Transverse colon (tissue), 4 donors: ENCODE measurements at regions not wholly inside any gene's neighbourhood (a gene's known extent, or its start where the extent isn't known, plus 50 kb on each side); places are given as distances from the start of the nearest gene placed in this dataset.

ENCODE experiments used
- DNase-seq: peaks from one replicate; pipeline ENCODE4 v3.0.0-alpha.2; 2019
- H3K27ac ChIP-seq, 4 donors: fragments of 200-600 bp; sonication (generic); 2 replicates each; pipeline ENCODE4 v1.5.1; 2016 to 2018; ENCODE audit warnings: inconsistent platforms in 4 of 4
- H3K27me3 ChIP-seq: fragments of 200-600 bp; sonication (generic); 2 replicates; pipeline ENCODE4 v1.5.1; 2017; ENCODE audit warnings: inconsistent platforms
- H3K36me3 ChIP-seq, 4 donors: fragments of 200-600 bp; sonication (generic); 2 replicates each; pipeline ENCODE4 v1.5.1; 2017 to 2019; ENCODE audit warnings: inconsistent platforms in 4 of 4
- H3K4me1 ChIP-seq, 4 donors: fragments of 200-600 bp; sonication (generic); 2 replicates each; pipeline ENCODE4 v1.5.1; 2017 to 2020; ENCODE audit warnings: inconsistent platforms in 4 of 4
- H3K4me3 ChIP-seq, 4 donors: fragments of 200-600 bp; sonication (generic); 1 replicate in 1 of 4; 2 replicates in 3 of 4; pipeline versions ENCODE4 v1.5.1 to v1.6.1; 2017 to 2019; ENCODE audit warnings: inconsistent platforms in 4 of 4
- H3K9me3 ChIP-seq, 2 donors: fragments of 200-600 bp; sonication (generic); 2 replicates each; pipeline ENCODE4 v1.5.1; 2017 to 2019; ENCODE audit warnings: inconsistent platforms in 2 of 2
- EP300 ChIP-seq: sonication (generic); formaldehyde crosslinking; IDR thresholded peaks from one replicate; pipeline ENCODE4 v1.6.1; 2017; ENCODE audit warnings: antibody characterized with exemption, low read depth
- POLR2A ChIP-seq: fragments of 450-650 bp; IDR thresholded peaks from one replicate; pipeline ENCODE4 v1.6.1; 2016; ENCODE audit warnings: antibody characterized with exemption, mild to moderate bottlenecking, moderate library complexity
- POLR2AphosphoS5 ChIP-seq, 3 donors: sonication (generic); formaldehyde crosslinking; IDR thresholded peaks; one replicate each; pipeline ENCODE4 v1.6.1; 2016; ENCODE audit warnings: antibody characterized with exemption in 3 of 3
- WGBS, 2 donors: methylation state at CpG; one replicate each; pipeline ENCODE4 v1.1.5; 2018; ENCODE audit warnings: low coverage in 1 of 2; 5-methylcytosine and 5-hydroxymethylcytosine counted together
- in situ Hi-C, 4 donors: fragments of 200-750 bp; cut with MboI; loops; one replicate each; pipeline versions ENCODE4 v1.15.0 to v1.15.1; 2017; ENCODE audit warnings: low sequenced_read_pairs in 3 of 4, low pct_ligation_motif_present in 1 of 4, low pct_unique_long_range_greater_than_20kb in 1 of 4
- intact Hi-C: fragments of 100-400 bp; cut with DNase I; formaldehyde crosslinking; loops from one replicate; pipeline ENCODE4 v1.15.1; 2023; ENCODE audit warnings: low total_unique reads
- TF ChIP-seq, protein P1 (sequence below), 5 experiments: fragments of 200-600 bp in 3 of 5; fragments of 450-650 bp in 2 of 5; sonication (generic) in 3 of 5; IDR thresholded peaks; 1 replicate in 2 of 5; 2 replicates in 3 of 5; pipeline ENCODE4 v1.5.1; 2016 to 2017; ENCODE audit warnings: antibody characterized with exemption in 5 of 5, inconsistent platforms in 3 of 5, mild to moderate bottlenecking in 2 of 5, moderate library complexity in 1 of 5

DNA sequence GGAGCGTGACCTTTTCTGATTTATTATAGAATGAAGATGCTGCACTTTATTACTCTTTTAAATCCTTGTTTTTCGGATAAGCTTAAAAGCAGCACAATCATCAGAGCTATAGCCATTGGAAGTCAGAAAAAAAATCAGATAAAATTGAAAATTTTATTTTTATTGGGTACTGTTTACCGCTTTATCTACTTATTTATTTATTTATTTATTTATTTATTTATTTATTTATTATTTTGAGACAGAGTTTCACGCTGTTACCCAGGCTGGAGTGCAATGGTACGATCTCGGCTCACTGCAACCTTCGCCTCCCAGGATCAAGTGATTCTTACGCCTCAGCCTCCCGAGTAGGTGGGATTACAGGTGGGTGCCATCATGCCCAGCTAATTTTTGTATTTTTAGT is 83.1 kb upstream of the CHRM3 start:
- TF ChIP-seq EP300 = no peak
- no peak for TF ChIP-seq POLR2A
- TF ChIP-seq, protein P1, sequence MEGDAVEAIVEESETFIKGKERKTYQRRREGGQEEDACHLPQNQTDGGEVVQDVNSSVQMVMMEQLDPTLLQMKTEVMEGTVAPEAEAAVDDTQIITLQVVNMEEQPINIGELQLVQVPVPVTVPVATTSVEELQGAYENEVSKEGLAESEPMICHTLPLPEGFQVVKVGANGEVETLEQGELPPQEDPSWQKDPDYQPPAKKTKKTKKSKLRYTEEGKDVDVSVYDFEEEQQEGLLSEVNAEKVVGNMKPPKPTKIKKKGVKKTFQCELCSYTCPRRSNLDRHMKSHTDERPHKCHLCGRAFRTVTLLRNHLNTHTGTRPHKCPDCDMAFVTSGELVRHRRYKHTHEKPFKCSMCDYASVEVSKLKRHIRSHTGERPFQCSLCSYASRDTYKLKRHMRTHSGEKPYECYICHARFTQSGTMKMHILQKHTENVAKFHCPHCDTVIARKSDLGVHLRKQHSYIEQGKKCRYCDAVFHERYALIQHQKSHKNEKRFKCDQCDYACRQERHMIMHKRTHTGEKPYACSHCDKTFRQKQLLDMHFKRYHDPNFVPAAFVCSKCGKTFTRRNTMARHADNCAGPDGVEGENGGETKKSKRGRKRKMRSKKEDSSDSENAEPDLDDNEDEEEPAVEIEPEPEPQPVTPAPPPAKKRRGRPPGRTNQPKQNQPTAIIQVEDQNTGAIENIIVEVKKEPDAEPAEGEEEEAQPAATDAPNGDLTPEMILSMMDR (IDR thresholded peaks at IDR 0.05) = no peak
- TF ChIP-seq POLR2AphosphoS5 (IDR thresholded peaks at IDR 0.05) = no peak
- Histone ChIP-seq H3K36me3 (no peaks in the 10 kb centered on the region), H3K27me3 (no peaks in the 10 kb centered on the region), H3K9me3 (no peaks in the 10 kb centered on the region), H3K4me3 (no peak overlapping the region), H3K4me1 (no peaks in the 10 kb centered on the region), H3K27ac (no peak overlapping the region)
- no peak for DNase-seq
- intact Hi-C loops (no loop called here), in situ Hi-C loops (no loop called here)
- 86 to 87% methylated on average over 4 to 9 of the region's 9 CpGs for WGBS, 2 donors

DNA sequence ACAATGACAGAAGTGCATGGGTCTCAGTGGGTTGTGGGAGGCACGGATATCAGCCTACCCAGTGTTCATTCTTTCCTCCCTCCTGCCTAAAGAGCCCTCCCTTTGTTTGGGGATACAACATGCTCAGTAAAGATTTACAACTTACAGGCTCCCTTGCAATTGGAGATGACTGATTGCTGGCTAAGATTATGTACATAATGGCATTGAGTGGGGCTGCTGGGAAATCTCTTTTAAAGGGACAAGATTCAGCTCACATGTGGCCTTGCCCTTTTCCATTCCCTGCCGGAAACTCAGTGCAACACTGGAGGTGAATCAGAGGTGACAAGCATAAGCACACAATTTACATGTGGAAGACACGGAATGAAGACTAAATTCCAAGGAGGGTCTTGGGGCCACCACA is 83.7 kb upstream of the CHRM3 start:
- Histone ChIP-seq H3K4me1 (no peaks in the 10 kb centered on the region), H3K36me3 (no peaks in the 10 kb centered on the region), H3K27ac (no peak overlapping the region), H3K9me3 (no peaks in the 10 kb centered on the region), H3K27me3 (no peaks in the 10 kb centered on the region), H3K4me3 (no peak overlapping the region)
- no peak for DNase-seq
- in situ Hi-C loops = no loop called here
- TF ChIP-seq, protein P1 (IDR thresholded peaks at IDR 0.05) = no peak
- TF ChIP-seq POLR2A = no peak
- no peak for TF ChIP-seq POLR2AphosphoS5 (IDR thresholded peaks at IDR 0.05)
- TF ChIP-seq EP300 = no peak
- WGBS, 2 donors = 67 to 77% methylated on average over 3 of the region's 3 CpGs
- intact Hi-C loops = no loop called here

DNA sequence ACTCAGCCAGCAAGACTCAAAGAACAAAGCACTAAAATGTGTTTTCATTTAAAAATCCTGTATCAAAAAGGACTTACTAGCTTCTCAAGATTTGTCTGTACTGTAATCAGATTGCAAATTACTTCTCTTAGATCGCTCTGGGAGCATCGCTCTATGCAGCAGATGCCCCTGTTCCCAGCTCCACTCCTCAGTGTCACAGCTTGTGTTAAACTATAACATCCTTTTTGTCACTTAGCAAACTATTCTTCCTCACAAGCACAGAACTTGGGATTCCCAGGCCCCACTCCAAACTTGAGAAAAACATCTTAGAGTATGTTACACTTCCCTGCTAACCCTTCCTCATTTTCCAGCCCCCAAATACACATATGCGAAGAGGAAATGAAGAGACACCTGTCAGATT is 85.1 kb upstream of the CHRM3 start:
- intact Hi-C loops = no loop called here
- Histone ChIP-seq H3K4me1 (no peaks in the 10 kb centered on the region), H3K36me3 (no peaks in the 10 kb centered on the region), H3K27me3 (no peaks in the 10 kb centered on the region), H3K27ac (no peak overlapping the region), H3K9me3 (no peaks in the 10 kb centered on the region), H3K4me3 (no peak overlapping the region)
- 80 to 88% methylated on average over 3 of the region's 3 CpGs for WGBS, 2 donors
- DNase-seq = no peak
- TF ChIP-seq POLR2A = no peak
- no peak for TF ChIP-seq EP300
- TF ChIP-seq POLR2AphosphoS5 (IDR thresholded peaks at IDR 0.05) = no peak
- TF ChIP-seq, protein P1 (IDR thresholded peaks at IDR 0.05) = no peak
- in situ Hi-C loops = no loop called here

DNA sequence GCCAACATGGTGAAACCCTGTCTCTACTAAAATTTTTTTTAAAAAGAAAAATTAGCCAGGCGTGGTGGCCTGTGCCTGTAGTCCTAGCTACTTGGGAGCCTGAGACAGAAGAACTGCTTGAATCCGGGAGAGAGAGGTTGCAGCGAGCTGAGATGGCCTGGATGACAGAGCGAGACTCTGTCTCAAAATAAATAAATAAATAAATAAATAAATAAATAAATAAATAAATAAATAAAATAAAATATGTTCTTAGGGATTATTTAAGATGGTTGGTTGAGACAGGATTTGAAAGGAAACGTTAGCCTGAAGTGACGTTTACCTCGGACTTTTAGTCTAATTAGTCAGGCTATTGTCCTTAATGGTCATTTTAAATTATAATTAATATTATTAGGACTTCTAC is 88.5 kb upstream of the CHRM3 start:
- Histone ChIP-seq H3K27me3 (no peaks in the 10 kb centered on the region), H3K4me3 (no peak overlapping the region), H3K27ac (no peak overlapping the region), H3K4me1 (peaks cover 4 to 16% (median 11%) of the 10 kb centered on the region in 4 donors), H3K36me3 (no peaks in the 10 kb centered on the region), H3K9me3 (no peaks in the 10 kb centered on the region)
- intact Hi-C loops (no loop called here), in situ Hi-C loops (no loop called here)
- 93 to 94% methylated on average over 6 to 7 of the region's 7 CpGs for WGBS, 2 donors
- no peak for TF ChIP-seq POLR2A
- TF ChIP-seq EP300 = no peak
- no peak for TF ChIP-seq POLR2AphosphoS5 (IDR thresholded peaks at IDR 0.05)
- TF ChIP-seq, protein P1 (IDR thresholded peaks at IDR 0.05) = no peak
- DNase-seq = no peak
